CD4-positive, alpha-beta T cell (primary cell): ENCODE measurements at regions not wholly inside any gene's neighbourhood (a gene's known extent, or its start where the extent isn't known, plus 50 kb on each side); places are given as distances from the start of the nearest gene placed in this dataset.

Experiments used
- ATAC-seq: fragments of 200-7000 bp; cut with Tn5 transposase; one replicate; pipeline ENCODE4 v1.10.0; 2022; ENCODE audit warnings: mild to moderate bottlenecking; ENCODE audit not compliant: poor library complexity
- CTCF ChIA-PET: fragments of 350-600 bp; sonication (Branson Sonifier 250); formaldehyde crosslinking; loops from one replicate; lab custom pipeline; 2021; ENCODE audit warnings: antibody characterized with exemption, inconsistent platforms; lab: Charles Lee
- POLR2A ChIA-PET: fragments of 350-600 bp; sonication (Branson Sonifier 250); formaldehyde crosslinking; loops from one replicate; lab custom pipeline; 2021; ENCODE audit warnings: antibody characterized with exemption, inconsistent platforms; lab: Charles Lee
- DNase-seq, 14 experiments: peaks; one replicate each; pipeline ENCODE4 v3.0.0-alpha.2; 2013 to 2020; ENCODE audit warnings: mixed read lengths in 2 of 14
- H3K27ac ChIP-seq, 2 donors: one replicate each; pipeline versions ENCODE4 v1.5.1 to v1.7.0; 2013; ENCODE audit warnings: low read length in 2 of 2, low read depth in 1 of 2, mild to moderate bottlenecking in 1 of 2
- H3K27me3 ChIP-seq, 2 experiments: 1 replicate in 1 of 2; 2 replicates in 1 of 2; pipeline versions ENCODE4 v1.6.1 to v1.7.0; 2013; ENCODE audit warnings: low read length in 2 of 2, control low read depth in 1 of 2, mild to moderate bottlenecking in 1 of 2, moderate library complexity in 1 of 2; ENCODE audit not compliant: insufficient read depth in 2 of 2, control insufficient read depth in 1 of 2
- H3K36me3 ChIP-seq: one replicate; pipeline ENCODE4 v1.6.1; 2013; ENCODE audit warnings: low read length, control low read depth; ENCODE audit not compliant: insufficient read depth
- H3K4me1 ChIP-seq: one replicate; pipeline ENCODE4 v1.6.1; 2013; ENCODE audit warnings: low read length, control low read depth; ENCODE audit not compliant: insufficient read depth
- H3K4me3 ChIP-seq: one replicate; pipeline ENCODE4 v1.5.1; 2013; ENCODE audit warnings: mild to moderate bottlenecking, low read length, moderate library complexity
- H3K9me3 ChIP-seq, 2 experiments: 1 replicate in 1 of 2; 2 replicates in 1 of 2; pipeline versions ENCODE4 v1.6.1 to v1.7.0; 2013; ENCODE audit warnings: low read length in 2 of 2, mild to moderate bottlenecking in 2 of 2, control low read depth in 1 of 2, moderate library complexity in 1 of 2; ENCODE audit not compliant: control insufficient read depth in 1 of 2, insufficient read depth in 1 of 2
- H3K27ac Mint-ChIP-seq: one replicate; pipeline ENCODE4 v1.8.0; 2020; ENCODE audit warnings: mixed read lengths
- H3K27me3 Mint-ChIP-seq: one replicate; pipeline ENCODE4 v1.8.0; 2021; ENCODE audit warnings: mixed read lengths
- H3K36me3 Mint-ChIP-seq: one replicate; pipeline ENCODE4 v1.8.0; 2021; ENCODE audit warnings: low read depth, mixed read lengths
- H3K4me1 Mint-ChIP-seq: one replicate; pipeline ENCODE4 v1.8.0; 2021; ENCODE audit warnings: low read depth, mixed read lengths
- H3K4me3 Mint-ChIP-seq: one replicate; pipeline ENCODE4 v1.8.0; 2020; ENCODE audit warnings: mild to moderate bottlenecking, mixed read lengths
- H3K9me3 Mint-ChIP-seq: one replicate; pipeline ENCODE4 v1.8.0; 2020; ENCODE audit warnings: mixed read lengths
- intact Hi-C, 2 experiments: fragments of 100-400 bp; cut with DNase I in 1 of 2; cut with micrococcal nuclease in 1 of 2; formaldehyde crosslinking; loops; one replicate each; pipeline versions ENCODE4 v1.15.1 to v1.9.0; 2023 to 2025; cut with DNase I, micrococcal nuclease
- TF ChIP-seq, protein P1 (sequence below): fragments of 200-600 bp; IDR thresholded peaks from one replicate; pipeline ENCODE4 v1.8.0; 2022; ENCODE audit warnings: antibody characterized with exemption, mild to moderate bottlenecking

- Mint-ChIP-seq H3K27ac (no peak overlapping the region), H3K4me1 (no peaks in the 10 kb centered on the region), H3K4me3 (no peak overlapping the region), H3K27me3 (peaks cover 34% of the 10 kb centered on the region), H3K9me3 (no peaks in the 10 kb centered on the region), H3K36me3 (no peaks in the 10 kb centered on the region)
- Histone ChIP-seq H3K9me3 (peaks cover 0 to 11% of the 10 kb centered on the region in 2 experiments), H3K27ac (no peak overlapping the region), H3K4me3 (no peak overlapping the region), H3K27me3 (no peaks in the 10 kb centered on the region), H3K4me1 (no peaks in the 10 kb centered on the region), H3K36me3 (no peaks in the 10 kb centered on the region)
- ATAC-seq (no peak), DNase-seq (no peak)
- TF ChIP-seq, protein P1, sequence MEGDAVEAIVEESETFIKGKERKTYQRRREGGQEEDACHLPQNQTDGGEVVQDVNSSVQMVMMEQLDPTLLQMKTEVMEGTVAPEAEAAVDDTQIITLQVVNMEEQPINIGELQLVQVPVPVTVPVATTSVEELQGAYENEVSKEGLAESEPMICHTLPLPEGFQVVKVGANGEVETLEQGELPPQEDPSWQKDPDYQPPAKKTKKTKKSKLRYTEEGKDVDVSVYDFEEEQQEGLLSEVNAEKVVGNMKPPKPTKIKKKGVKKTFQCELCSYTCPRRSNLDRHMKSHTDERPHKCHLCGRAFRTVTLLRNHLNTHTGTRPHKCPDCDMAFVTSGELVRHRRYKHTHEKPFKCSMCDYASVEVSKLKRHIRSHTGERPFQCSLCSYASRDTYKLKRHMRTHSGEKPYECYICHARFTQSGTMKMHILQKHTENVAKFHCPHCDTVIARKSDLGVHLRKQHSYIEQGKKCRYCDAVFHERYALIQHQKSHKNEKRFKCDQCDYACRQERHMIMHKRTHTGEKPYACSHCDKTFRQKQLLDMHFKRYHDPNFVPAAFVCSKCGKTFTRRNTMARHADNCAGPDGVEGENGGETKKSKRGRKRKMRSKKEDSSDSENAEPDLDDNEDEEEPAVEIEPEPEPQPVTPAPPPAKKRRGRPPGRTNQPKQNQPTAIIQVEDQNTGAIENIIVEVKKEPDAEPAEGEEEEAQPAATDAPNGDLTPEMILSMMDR: no peak
- intact Hi-C loops: no loop called here
- CTCF ChIA-PET: no interaction called here
- POLR2A ChIA-PET: no interaction called here
These were observed 249.6 kb downstream of the BAMBI start for GRCh38 chr10:28926932-28927331.

GRCh38 chr10:28928484-28928883 is 251.2 kb downstream of the BAMBI start:
- no peak for DNase-seq
- Histone ChIP-seq H3K9me3 (peaks cover 0 to 15% of the 10 kb centered on the region in 2 experiments), H3K36me3 (no peaks in the 10 kb centered on the region), H3K27me3 (no peaks in the 10 kb centered on the region), H3K4me3 (no peak overlapping the region), H3K27ac (no peak overlapping the region), H3K4me1 (no peaks in the 10 kb centered on the region)
- ChIA-PET POLR2A (no interaction called here), CTCF (no interaction called here)
- ATAC-seq: no peak
- TF ChIP-seq, protein P1: no peak
- H3K9me3 Mint-ChIP-seq: no peaks in the 10 kb centered on the region
- intact Hi-C loops: no loop called here
- peaks cover 24% of the 10 kb centered on the region for H3K27me3 Mint-ChIP-seq
- no peaks in the 10 kb centered on the region for H3K4me1 Mint-ChIP-seq
- no peaks in the 10 kb centered on the region for H3K36me3 Mint-ChIP-seq
- H3K27ac Mint-ChIP-seq: no peak overlapping the region
- H3K4me3 Mint-ChIP-seq: no peak overlapping the region

GRCh38 chr10:28929942-28930341 is 252.6 kb downstream of the BAMBI start:
- Mint-ChIP-seq H3K27ac (no peak overlapping the region), H3K27me3 (peaks cover 18% of the 10 kb centered on the region), H3K36me3 (no peaks in the 10 kb centered on the region), H3K9me3 (peaks cover under 1% of the 10 kb centered on the region), H3K4me3 (no peak overlapping the region), H3K4me1 (no peaks in the 10 kb centered on the region)
- Histone ChIP-seq H3K9me3 (peaks cover 0 to 18% of the 10 kb centered on the region in 2 experiments), H3K4me3 (no peak overlapping the region), H3K4me1 (no peaks in the 10 kb centered on the region), H3K27me3 (no peaks in the 10 kb centered on the region), H3K36me3 (no peaks in the 10 kb centered on the region), H3K27ac (no peak overlapping the region)
- no peak for DNase-seq
- TF ChIP-seq, protein P1: no peak
- ATAC-seq: no peak
- ChIA-PET CTCF (no interaction called here), POLR2A (no interaction called here)
- intact Hi-C loops: no loop called here
